ES-I3 (cell line): ENCODE measurements at regions not wholly inside any gene's neighbourhood (a gene's known extent, or its start where the extent isn't known, plus 50 kb on each side); places are given as distances from the start of the nearest gene placed in this dataset.

Experiments
- H3K36me3 ChIP-seq: 2 replicates; pipeline ENCODE4 v1.6.1; 2013; ENCODE audit warnings: mild to moderate bottlenecking, low read length, control low read depth, moderate library complexity; ENCODE audit not compliant: insufficient read depth
- H3K4me1 ChIP-seq: 2 replicates; pipeline ENCODE4 v1.6.1; 2013; ENCODE audit warnings: mild to moderate bottlenecking, control low read depth, low read length; ENCODE audit not compliant: insufficient read depth
- H3K9ac ChIP-seq: 2 replicates; pipeline ENCODE4 v1.6.1; 2013; ENCODE audit warnings: low read depth, mild to moderate bottlenecking, low read length, moderate library complexity
- H3K9me3 ChIP-seq: 2 replicates; pipeline ENCODE4 v1.6.1; 2013; ENCODE audit warnings: mild to moderate bottlenecking, low read length, moderate library complexity; ENCODE audit not compliant: control insufficient read depth, insufficient read depth

- no peaks in the 10 kb centered on the region for H3K4me1 ChIP-seq
- no peaks in the 10 kb centered on the region for H3K36me3 ChIP-seq
- no peaks in the 10 kb centered on the region for H3K9me3 ChIP-seq
- no peak overlapping the region for H3K9ac ChIP-seq
These were observed 435.7 kb upstream of the RUNX1 start for GRCh38 chr21:35484851-35485250.

DNA sequence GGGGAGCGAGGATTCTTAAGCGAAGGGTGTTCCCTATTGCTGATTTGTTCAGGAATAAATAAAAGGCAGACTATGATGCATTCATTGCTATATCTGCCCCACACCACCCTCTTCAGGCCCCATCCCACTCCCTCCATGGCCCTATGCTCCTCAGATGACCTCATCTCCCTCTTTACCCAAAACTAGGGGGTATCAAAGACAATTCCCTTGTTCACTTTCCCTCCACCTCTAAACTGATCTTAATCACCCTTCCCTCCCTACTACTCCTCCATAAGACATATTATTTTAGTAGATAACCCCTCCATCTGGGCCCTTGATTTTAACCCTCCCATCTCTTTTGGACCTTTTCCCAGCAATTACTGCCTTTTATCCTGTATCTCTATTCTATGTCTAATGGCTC lies 434.9 kb upstream of the RUNX1 start:
- peaks cover 2% of the 10 kb centered on the region; the same call in 1 of the 2 replicates for H3K9me3 ChIP-seq
- H3K4me1 ChIP-seq = no peaks in the 10 kb centered on the region
- no peaks in the 10 kb centered on the region for H3K36me3 ChIP-seq
- no peak overlapping the region for H3K9ac ChIP-seq

- peaks cover 3% of the 10 kb centered on the region for H3K9me3 ChIP-seq
- no peak overlapping the region for H3K9ac ChIP-seq
- no peaks in the 10 kb centered on the region for H3K4me1 ChIP-seq
- H3K36me3 ChIP-seq = no peaks in the 10 kb centered on the region
These were observed 434.0 kb upstream of the RUNX1 start for GRCh38 chr21:35482933-35483662.

DNA sequence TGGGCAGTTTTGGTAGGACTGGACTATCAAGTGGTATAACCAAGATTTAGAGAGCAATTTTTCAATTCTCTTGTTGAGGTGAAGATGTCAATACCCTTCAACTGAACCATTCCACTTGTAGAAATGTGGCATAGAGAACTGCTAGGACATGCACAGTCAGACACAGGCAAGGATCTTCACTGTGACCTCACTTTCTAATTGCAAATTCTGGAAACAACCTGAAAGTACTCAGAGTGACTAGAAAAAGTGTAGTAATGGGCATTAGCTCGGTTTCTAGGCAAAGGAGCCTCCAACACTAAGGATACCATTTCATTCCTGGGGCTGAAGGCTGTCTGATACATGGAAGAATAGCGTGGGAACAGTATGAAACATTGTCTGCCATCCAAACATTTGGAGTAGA lies 433.0 kb upstream of the RUNX1 start:
- Histone ChIP-seq H3K4me1 (no peaks in the 10 kb centered on the region), H3K9ac (no peak overlapping the region), H3K9me3 (peaks cover 3% of the 10 kb centered on the region), H3K36me3 (no peaks in the 10 kb centered on the region)

DNA sequence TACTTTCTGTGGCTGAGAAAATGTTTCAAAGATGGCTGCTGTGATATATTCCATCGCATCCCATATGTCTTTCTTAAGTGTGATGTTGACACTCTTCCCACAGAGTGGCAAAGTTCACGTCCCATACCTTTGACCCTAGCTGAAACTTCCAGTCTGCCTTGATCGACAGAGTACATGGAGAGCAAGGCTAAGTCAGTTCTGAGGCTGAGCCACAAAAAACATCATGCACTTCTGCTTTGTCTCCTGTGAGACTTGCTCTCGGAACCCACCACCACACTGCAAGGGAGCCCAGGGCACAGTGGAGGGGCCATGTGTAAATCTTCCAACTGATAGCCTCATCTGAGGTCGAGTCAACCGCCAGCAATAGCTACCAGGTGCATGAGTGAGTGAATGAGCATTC lies 431.9 kb upstream of the RUNX1 start:
- no peaks in the 10 kb centered on the region for H3K4me1 ChIP-seq

DNA sequence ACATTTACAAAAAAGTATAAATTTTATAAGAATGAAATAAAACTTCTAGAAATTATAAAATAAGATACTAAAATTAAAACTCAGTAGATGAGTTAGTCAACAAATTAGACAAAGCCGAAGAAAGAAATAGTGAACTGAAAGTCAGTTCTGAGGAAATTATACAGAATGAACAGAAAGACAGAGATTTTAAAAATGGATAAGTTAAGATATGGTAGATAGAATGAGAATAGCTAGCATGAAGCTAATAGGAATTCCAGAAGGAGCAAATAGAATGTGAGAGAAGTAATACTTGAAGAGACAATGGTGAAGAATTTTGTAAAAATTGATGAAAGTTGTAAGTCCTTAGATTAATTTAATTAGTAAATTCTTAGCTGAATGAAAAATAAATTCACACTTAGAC lies 430.4 kb upstream of the RUNX1 start:
- peaks cover 3% of the 10 kb centered on the region for H3K9me3 ChIP-seq
- H3K4me1 ChIP-seq = peaks cover 5% of the 10 kb centered on the region; the same call in 1 of the 2 replicates
- H3K9ac ChIP-seq = no peak overlapping the region
- H3K36me3 ChIP-seq = no peaks in the 10 kb centered on the region

More for the DNA sequence above, 431.9 kb upstream of the RUNX1 start:
- Histone ChIP-seq H3K9ac (no peak overlapping the region), H3K9me3 (peaks cover 3% of the 10 kb centered on the region), H3K36me3 (no peaks in the 10 kb centered on the region)

- H3K36me3 ChIP-seq = no peaks in the 10 kb centered on the region
- peaks cover 5% of the 10 kb centered on the region; the same call in 1 of the 2 replicates for H3K4me1 ChIP-seq
- peaks cover 3% of the 10 kb centered on the region for H3K9me3 ChIP-seq
- H3K9ac ChIP-seq = no peak overlapping the region
These were observed 430.0 kb upstream of the RUNX1 start for GRCh38 chr21:35479065-35479448.

DNA sequence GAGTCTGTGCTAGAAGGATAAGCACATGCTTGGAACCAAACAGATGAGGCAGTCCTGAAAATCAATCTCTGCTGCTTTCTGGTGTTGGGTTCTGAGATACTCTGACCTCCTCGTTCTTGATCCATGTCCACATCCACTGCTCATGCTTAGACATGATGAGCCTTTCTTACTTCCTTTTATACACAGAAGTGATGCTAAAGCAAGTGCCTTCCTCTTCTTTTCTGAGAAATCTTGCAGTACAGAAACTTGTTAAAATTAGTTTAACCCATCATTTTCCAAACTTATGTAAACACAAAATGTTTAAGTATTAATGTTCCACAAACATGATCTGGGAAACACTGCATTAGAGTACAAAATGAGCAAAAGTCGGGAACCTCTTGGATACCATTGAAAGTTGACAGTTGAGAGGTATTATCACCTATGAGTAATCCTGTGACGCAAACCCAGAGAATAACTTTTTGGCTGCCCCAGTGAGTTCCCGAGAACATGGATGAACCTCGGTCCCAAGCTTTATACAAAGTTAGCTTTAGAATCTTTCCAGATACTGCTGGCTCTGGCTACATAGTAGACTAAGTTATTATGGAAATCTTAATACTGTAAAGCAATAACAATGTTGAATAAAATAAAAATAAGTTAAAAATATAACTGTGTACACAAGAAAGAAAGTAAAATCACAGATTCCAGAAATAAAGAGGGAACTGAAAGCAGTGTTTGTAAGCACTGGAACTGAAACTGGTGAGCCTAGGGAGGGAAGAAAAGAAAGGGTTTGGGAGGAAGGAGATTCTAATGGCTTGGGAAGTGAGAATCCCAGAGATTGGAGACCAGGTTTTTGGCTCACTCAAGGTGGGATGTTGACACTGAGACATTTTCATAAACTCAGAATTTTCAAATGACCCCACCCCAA lies 429.3 kb upstream of the RUNX1 start:
- no peak overlapping the region for H3K9ac ChIP-seq
- H3K9me3 ChIP-seq = peaks cover 3% of the 10 kb centered on the region
- H3K4me1 ChIP-seq = peaks cover 5% of the 10 kb centered on the region; the same call in 1 of the 2 replicates
- no peaks in the 10 kb centered on the region for H3K36me3 ChIP-seq

DNA sequence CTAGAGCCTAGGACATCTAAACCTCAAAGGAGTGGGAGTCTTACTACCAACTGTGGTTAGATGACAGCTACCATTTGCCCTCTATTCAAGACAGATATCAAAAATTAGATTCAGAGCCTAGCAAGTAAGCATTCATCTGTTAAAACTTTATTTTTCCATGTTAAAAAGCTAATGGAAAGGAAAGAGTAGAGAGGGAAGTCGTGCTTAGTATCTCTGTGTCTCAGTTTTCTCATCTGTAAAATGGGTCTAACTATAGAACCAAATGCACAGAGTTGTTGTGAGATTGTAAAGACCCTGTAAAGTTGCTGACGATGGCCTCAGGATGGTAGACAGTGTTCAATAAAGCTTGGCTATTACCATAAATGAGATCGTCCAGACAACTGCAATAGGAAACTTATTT lies 428.5 kb upstream of the RUNX1 start:
- H3K9ac ChIP-seq = no peak overlapping the region
- H3K4me1 ChIP-seq = peaks cover 5% of the 10 kb centered on the region; the same call in 1 of the 2 replicates
- H3K9me3 ChIP-seq = peaks cover 3% of the 10 kb centered on the region
- no peaks in the 10 kb centered on the region for H3K36me3 ChIP-seq

- H3K9me3 ChIP-seq = peaks cover 3% of the 10 kb centered on the region
- no peaks in the 10 kb centered on the region for H3K36me3 ChIP-seq
- peaks cover 8% of the 10 kb centered on the region; the same call in 1 of the 2 replicates for H3K4me1 ChIP-seq
- no peak overlapping the region for H3K9ac ChIP-seq
These were observed 427.7 kb upstream of the RUNX1 start for GRCh38 chr21:35476621-35477395.

GRCh38 chr21:35475762-35476161 lies 426.7 kb upstream of the RUNX1 start:
- Histone ChIP-seq H3K4me1 (peaks cover 17% of the 10 kb centered on the region), H3K9ac (no peak overlapping the region), H3K9me3 (peaks cover 3% of the 10 kb centered on the region), H3K36me3 (no peaks in the 10 kb centered on the region)

DNA sequence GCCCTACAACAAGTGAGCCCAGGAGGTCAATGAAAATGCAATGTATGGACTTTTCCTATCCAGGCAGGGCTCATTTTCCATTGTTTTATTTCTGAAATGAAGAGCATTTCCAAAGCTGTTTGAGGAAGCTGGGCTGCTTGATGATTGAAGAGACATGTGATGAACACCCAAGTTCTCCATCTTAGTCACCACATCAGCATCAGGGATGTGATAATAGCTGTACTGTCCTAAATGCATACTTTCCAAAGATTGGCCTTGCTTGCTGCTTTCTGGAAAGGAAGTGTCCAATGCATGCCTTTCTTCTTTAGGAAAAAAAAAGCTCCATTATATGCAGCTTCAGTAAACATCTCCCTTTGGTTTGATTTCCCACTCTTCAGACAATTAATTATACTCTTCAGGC lies 425.9 kb upstream of the RUNX1 start:
- Histone ChIP-seq H3K4me1 (peaks cover 21% of the 10 kb centered on the region), H3K36me3 (no peaks in the 10 kb centered on the region), H3K9me3 (peaks cover 3% of the 10 kb centered on the region), H3K9ac (no peak overlapping the region)

DNA sequence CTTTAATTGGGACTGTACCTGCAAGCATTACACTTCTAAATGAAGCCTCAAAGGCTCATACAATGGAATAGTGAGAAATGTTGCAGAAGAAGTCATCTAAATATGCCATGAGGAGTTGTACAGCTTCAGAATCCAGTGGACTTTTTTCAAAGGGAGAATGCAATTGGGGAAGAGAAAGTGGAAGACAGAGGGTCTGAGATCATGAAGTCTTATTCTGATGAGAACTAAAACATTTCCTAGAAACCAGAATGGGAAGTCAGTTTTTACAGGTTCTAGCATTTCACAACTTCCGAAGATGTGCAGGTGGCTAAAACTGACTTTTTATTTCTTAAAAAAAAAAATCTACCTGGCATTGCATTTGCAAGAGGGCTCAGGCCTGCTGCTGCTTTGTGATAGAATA lies 424.4 kb upstream of the RUNX1 start:
- Histone ChIP-seq H3K9me3 (no peaks in the 10 kb centered on the region; the same call in 1 of the 2 replicates), H3K36me3 (no peaks in the 10 kb centered on the region), H3K9ac (no peak overlapping the region), H3K4me1 (peaks cover 27% of the 10 kb centered on the region)

DNA sequence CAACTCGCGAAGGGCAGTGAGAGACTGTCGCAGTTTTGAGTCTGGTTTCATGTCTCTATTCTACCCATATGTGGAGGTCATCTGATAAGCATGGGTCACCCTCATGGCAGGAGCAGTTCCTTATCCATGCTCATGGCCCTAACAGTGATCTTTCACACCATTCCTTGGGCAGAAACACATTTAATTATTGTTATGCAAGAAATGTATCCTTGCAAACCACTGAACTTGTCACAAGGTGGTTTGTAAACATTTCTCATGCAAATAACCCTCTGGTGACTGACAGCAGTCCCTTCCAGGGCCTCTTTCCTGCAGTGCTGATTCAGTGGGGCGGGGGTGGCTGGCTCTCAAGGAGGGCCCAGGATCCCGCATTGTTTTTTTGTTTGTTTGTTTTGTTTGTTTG lies 421.4 kb upstream of the RUNX1 start:
- Histone ChIP-seq H3K4me1 (peaks cover 23% of the 10 kb centered on the region), H3K9ac (no peak overlapping the region; the same call in 1 of the 2 replicates), H3K36me3 (no peaks in the 10 kb centered on the region)

More for the DNA sequence above, 421.4 kb upstream of the RUNX1 start:
- no peaks in the 10 kb centered on the region for H3K9me3 ChIP-seq
